Neural crest cell (in vitro differentiated cells): ENCODE measurements at regions not wholly inside any gene's neighbourhood (a gene's known extent, or its start where the extent isn't known, plus 50 kb on each side); places are given as distances from the start of the nearest gene placed in this dataset.

Experiments used
- DNase-seq: peaks from one replicate; pipeline ENCODE4 v3.0.0; 2021; ENCODE audit warnings: low read depth, mixed read lengths, low spot score
- H3K27ac Mint-ChIP-seq: one replicate; pipeline ENCODE4 v1.8.0; 2021; ENCODE audit warnings: mild to moderate bottlenecking, mixed read lengths; ENCODE audit not compliant: unreplicated experiment
- H3K27me3 Mint-ChIP-seq: 2 replicates; pipeline ENCODE4 v1.8.0; 2021; ENCODE audit warnings: low read depth, mild to moderate bottlenecking, mixed read lengths
- H3K36me3 Mint-ChIP-seq: 2 replicates; pipeline ENCODE4 v1.8.0; 2021; ENCODE audit warnings: low read depth, mild to moderate bottlenecking, mixed read lengths
- H3K4me1 Mint-ChIP-seq: 2 replicates; pipeline ENCODE4 v1.8.0; 2021; ENCODE audit warnings: mixed read lengths
- H3K4me3 Mint-ChIP-seq: one replicate; pipeline ENCODE4 v1.8.0; 2021; ENCODE audit warnings: mild to moderate bottlenecking, mixed read lengths
- H3K9me3 Mint-ChIP-seq: 2 replicates; pipeline ENCODE4 v1.8.0; 2021; ENCODE audit warnings: mixed read lengths
- TF ChIP-seq, protein P1 (sequence below): fragments of 200-600 bp; sonication (generic); conservative IDR thresholded peaks from 2 replicates; pipeline ENCODE4 v1.5.0; 2021; ENCODE audit warnings: antibody characterized with exemption, mild to moderate bottlenecking

DNA sequence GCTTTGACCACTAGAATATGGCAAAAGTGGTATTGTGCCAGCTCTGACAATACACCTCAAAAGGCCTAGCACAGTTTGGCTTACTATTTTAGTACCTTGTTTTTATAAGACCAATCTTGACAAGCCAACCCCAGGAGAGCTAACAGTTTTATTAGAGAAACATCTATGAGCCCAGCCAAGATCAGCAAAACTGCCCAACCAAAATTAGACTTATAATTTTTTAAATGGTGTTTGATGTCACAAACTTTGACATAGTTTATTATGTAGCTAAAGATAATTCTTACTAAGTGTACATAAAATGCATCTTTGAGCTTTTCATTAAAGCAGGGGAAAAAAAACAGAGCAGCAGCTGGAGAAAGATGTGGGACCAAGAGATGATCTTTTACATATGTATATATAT lies 537.5 kb downstream of the ZPLD1 start:
- Mint-ChIP-seq H3K27ac (no peak overlapping the region), H3K4me3 (no peak overlapping the region), H3K27me3 (no peaks in the 10 kb centered on the region), H3K9me3 (peaks cover 3% of the 10 kb centered on the region), H3K4me1 (no peaks in the 10 kb centered on the region), H3K36me3 (no peaks in the 10 kb centered on the region)
- DNase-seq: no peak
- TF ChIP-seq, protein P1, sequence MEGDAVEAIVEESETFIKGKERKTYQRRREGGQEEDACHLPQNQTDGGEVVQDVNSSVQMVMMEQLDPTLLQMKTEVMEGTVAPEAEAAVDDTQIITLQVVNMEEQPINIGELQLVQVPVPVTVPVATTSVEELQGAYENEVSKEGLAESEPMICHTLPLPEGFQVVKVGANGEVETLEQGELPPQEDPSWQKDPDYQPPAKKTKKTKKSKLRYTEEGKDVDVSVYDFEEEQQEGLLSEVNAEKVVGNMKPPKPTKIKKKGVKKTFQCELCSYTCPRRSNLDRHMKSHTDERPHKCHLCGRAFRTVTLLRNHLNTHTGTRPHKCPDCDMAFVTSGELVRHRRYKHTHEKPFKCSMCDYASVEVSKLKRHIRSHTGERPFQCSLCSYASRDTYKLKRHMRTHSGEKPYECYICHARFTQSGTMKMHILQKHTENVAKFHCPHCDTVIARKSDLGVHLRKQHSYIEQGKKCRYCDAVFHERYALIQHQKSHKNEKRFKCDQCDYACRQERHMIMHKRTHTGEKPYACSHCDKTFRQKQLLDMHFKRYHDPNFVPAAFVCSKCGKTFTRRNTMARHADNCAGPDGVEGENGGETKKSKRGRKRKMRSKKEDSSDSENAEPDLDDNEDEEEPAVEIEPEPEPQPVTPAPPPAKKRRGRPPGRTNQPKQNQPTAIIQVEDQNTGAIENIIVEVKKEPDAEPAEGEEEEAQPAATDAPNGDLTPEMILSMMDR: no peak

DNA sequence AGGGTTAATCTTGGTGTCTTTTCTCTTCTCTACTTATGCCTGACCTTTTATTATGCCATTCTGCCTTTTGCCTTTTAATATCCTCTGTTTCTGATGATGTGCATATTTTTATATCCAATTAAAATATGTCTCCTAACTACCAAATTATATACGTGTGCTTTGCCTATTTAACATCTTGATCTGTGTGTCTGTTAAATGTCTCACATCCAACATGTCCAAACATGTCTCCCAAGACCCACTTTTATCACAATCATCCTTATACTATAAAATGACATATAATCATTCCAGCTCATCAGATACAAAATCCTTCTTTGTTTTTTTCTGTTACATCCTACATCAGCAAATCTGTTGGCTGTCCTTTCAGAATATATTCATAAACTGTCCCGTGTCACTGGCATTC lies 539.5 kb downstream of the ZPLD1 start:
- Mint-ChIP-seq H3K27me3 (no peaks in the 10 kb centered on the region), H3K4me1 (no peaks in the 10 kb centered on the region), H3K27ac (no peak overlapping the region), H3K4me3 (no peak overlapping the region), H3K36me3 (no peaks in the 10 kb centered on the region), H3K9me3 (peaks cover 3% of the 10 kb centered on the region)
- TF ChIP-seq, protein P1: no peak
- DNase-seq: no peak

GRCh38 chr3:102979191-102979590 lies 544.4 kb downstream of the ZPLD1 start:
- Mint-ChIP-seq H3K36me3 (no peaks in the 10 kb centered on the region), H3K4me1 (peaks cover 4% of the 10 kb centered on the region), H3K27me3 (no peaks in the 10 kb centered on the region), H3K9me3 (no peaks in the 10 kb centered on the region), H3K27ac (no peak overlapping the region), H3K4me3 (no peak overlapping the region)
- no peak for DNase-seq
- TF ChIP-seq, protein P1: no peak

DNA sequence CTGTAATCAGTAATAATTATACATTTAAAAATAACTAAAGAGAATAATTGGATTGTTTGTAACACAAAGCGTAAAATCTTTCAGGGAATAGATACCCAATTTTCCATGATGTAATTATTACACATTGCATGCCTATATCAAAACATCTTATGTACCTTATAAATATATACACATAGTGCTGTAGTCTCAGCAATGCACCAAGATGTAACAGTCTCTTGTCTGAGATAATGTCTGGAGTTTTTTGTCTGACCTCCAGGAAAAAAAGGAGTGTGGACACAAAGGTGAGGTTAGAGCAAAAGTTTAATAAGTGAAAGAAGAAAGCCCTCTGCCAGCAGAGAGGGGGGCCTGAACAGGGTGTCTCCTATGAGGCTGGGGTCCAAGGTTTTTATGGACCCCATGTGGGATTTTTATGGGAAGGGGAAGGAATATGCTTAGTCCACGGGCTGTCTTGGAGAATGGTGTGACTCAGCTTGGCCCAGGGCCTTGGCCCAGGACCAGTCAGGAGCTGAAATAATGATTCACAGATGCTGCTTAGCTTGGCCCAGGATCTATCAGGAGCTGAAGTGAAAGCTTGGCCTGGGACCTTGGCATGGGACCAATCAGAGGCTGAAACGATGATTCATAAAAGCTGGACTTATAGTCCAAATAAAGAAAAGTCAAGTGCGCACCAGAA lies 545.0 kb downstream of the ZPLD1 start:
- no peaks in the 10 kb centered on the region for H3K36me3 Mint-ChIP-seq
- H3K27ac Mint-ChIP-seq: no peak overlapping the region
- H3K4me3 Mint-ChIP-seq: no peak overlapping the region
- H3K27me3 Mint-ChIP-seq: no peaks in the 10 kb centered on the region
- TF ChIP-seq, protein P1: no peak
- peaks cover 4% of the 10 kb centered on the region for H3K4me1 Mint-ChIP-seq
- DNase-seq: no peak
- H3K9me3 Mint-ChIP-seq: no peaks in the 10 kb centered on the region

DNA sequence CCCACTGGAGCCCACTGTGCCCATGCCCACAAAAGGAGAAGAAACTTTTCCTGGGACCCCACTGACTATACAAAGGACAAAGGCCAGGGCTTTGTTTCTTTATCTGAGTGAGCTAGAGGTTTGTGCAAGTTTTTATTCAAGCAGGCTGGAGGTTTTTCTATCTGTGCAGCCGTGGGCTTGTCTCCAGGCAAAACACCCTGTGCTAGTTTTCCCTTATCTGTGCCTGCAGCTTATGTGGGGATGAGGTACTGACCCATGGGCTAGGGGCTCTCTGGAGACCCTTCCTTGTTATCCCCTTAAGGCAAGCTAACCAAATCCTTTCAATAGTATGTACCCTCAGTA lies 545.5 kb downstream of the ZPLD1 start:
- Mint-ChIP-seq H3K4me1 (peaks cover 4% of the 10 kb centered on the region), H3K27me3 (no peaks in the 10 kb centered on the region), H3K36me3 (no peaks in the 10 kb centered on the region), H3K27ac (no peak overlapping the region), H3K9me3 (no peaks in the 10 kb centered on the region), H3K4me3 (no peak overlapping the region)
- TF ChIP-seq, protein P1: no peak
- DNase-seq: no peak
